Esophagus squamous epithelium (tissue), 4 donors: ENCODE measurements at regions not wholly inside any gene's neighbourhood (a gene's known extent, or its start where the extent isn't known, plus 50 kb on each side); places are given as distances from the start of the nearest gene placed in this dataset.

ENCODE experiments used
- CTCF ChIP-seq, 6 experiments: fragments of 450-650 bp in 4 of 6; fragments of 200-600 bp in 2 of 6; sonication (generic) in 2 of 6; IDR thresholded peaks; one replicate each; pipeline ENCODE4 v1.5.1; 2016 to 2019; ENCODE audit warnings: antibody characterized with exemption in 6 of 6, mild to moderate bottlenecking in 4 of 6, moderate library complexity in 4 of 6
- POLR2A ChIP-seq, 4 donors: fragments of 450-650 bp; IDR thresholded peaks; one replicate each; pipeline ENCODE4 v1.6.1; 2017; ENCODE audit warnings: antibody characterized with exemption in 4 of 4, mild to moderate bottlenecking in 4 of 4, moderate library complexity in 3 of 4

DNA sequence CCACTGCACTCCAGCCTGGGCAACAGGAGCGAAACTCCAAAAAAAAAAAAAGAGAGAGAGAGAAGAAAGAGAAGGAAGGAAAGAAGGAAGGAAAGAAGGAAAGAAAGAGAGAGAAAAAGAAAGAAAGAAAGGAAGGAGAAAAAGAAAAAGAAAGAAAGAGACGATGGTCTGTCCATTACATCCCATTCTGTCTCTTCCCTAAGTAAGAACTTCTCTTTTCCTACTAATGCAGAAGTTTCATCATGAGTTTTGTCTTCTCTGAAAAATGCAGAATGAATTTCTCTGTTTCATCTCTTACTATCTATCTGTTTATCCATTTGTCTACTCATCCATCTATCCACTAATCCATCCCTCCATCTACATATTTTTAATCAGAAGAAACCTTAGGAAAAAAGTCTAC lies 94.9 kb upstream of the MED13 start:
- TF ChIP-seq CTCF (IDR thresholded peaks at IDR 0.05) = no peak
- no peak for TF ChIP-seq POLR2A (IDR thresholded peaks at IDR 0.05)
